ENCODE measurements at regions not wholly inside any gene's neighbourhood (a gene's known extent, or its start where the extent isn't known, plus 50 kb on each side); places are given as distances from the start of the nearest gene placed in this dataset.
A peak's percentile ranks its signal among the peaks of the same experiment; 100 is the strongest.

DNA sequence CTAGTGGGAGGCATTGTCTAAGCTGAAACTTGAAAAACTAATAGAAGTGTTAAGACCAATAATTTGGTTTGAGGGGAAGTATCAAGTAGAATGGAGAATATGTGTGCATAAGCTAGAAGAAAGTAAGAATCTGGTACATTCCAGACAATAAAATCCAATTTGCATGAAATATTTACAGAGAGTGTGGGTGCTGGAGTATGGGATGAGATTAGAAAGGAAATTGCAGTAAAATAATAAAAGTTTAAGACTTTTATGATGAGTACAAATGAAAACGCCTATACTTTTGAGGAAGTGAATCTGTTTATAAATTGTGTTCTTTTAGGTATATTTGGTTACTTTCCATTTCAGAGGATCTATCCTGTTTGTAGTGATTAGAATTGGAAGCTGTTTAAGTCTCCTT lies 165.4 kb upstream of the TNC start (continued):
- TF ChIP-seq SIN3A (IDR thresholded peaks at IDR 0.05; ENCODE audit: borderline replicate concordance, low read depth, low read length) (no peak), RFX5 (IDR thresholded peaks at IDR 0.05; ENCODE audit: low read length) (no peak), USF2 (IDR thresholded peaks at IDR 0.05; ENCODE audit: borderline replicate concordance, low read depth, low read length) (no peak), NFIC (IDR thresholded peaks at IDR 0.05; ENCODE audit: borderline replicate concordance) (no peak), ELF1 (IDR thresholded peaks at IDR 0.05) (no peak), EZH2phosphoT487 (IDR thresholded peaks at IDR 0.05; ENCODE audit: borderline replicate concordance, low read depth) (no peak)

- CTCF ChIA-PET, result no interaction called here
- TF ChIP-seq GATA2 (CRISPR knock-in tag; IDR thresholded peaks at IDR 0.05) (no peak), JUND (IDR thresholded peaks at IDR 0.05) (no peak)
- POLR2A ChIA-PET, result no interaction called here
- Histone ChIP-seq H3K27me3 (ENCODE audit: insufficient read depth) (no peaks in the 10 kb centered on the region), H3K79me2 (ENCODE audit: insufficient read depth) (no peaks in the 10 kb centered on the region), H3K9ac (no peak overlapping the region), H3K36me3 (replicated peaks in 1 of 2; ENCODE audit: control insufficient read depth in 1 of 2, insufficient read depth in 2 of 2, low read length in 1 of 2) (no peaks in the 10 kb centered on the region), H3K4me3 (ENCODE audit: low read depth in 2 of 2, low read length in 1 of 2) (no peak overlapping the region), H3F3A (replicated peaks; ENCODE audit: insufficient read depth) (peaks cover 6% of the 10 kb centered on the region), H4K20me1 (ENCODE audit: insufficient read depth) (no peaks in the 10 kb centered on the region), H3K4me2 (no peak overlapping the region), H2AFZ (ENCODE audit: low read depth) (no peak overlapping the region), H3K9me3 (no peaks in the 10 kb centered on the region), H3K27ac (ENCODE audit: low read depth in 2 of 2, low read length in 1 of 2) (no peak overlapping the region), H3K9me2 (no peaks in the 10 kb centered on the region), H3K4me1 (ENCODE audit: control insufficient read depth in 1 of 2, insufficient read depth in 2 of 2, low read depth in 1 of 2, low read length in 1 of 2) (peaks cover 0 to 5% of the 10 kb centered on the region in 2 experiments; a peak in 1 of 4 replicates)
- DNase-seq, result no peak
Measured at GRCh38 chr9:115285836-115286235, 167.9 kb upstream of the TNC start.

- no peaks in the 10 kb centered on the region for H3K9me3 ChIP-seq
- WGBS (ENCODE audit: low lambda C conversion rate), result 95% methylated on average over 1 of the region's 1 CpG
- TF ChIP-seq GABPA (IDR thresholded peaks at IDR 0.05; ENCODE audit: low read depth) (no peak), RXRA (IDR thresholded peaks at IDR 0.05; ENCODE audit: borderline replicate concordance, low read depth) (no peak), TEAD4 (IDR thresholded peaks at IDR 0.05; ENCODE audit: borderline replicate concordance, insufficient read depth) (no peak)
- no peak overlapping the region for H3K27ac ChIP-seq (ENCODE audit: low read depth in 2 of 2, low read length in 1 of 2)
- no peaks in the 10 kb centered on the region for H3K36me3 ChIP-seq (replicated peaks in 1 of 2; ENCODE audit: control insufficient read depth in 1 of 2, insufficient read depth in 2 of 2, low read length in 1 of 2)
- H2AFZ ChIP-seq (ENCODE audit: low read depth), result no peak overlapping the region
- no peak overlapping the region for H3K4me3 ChIP-seq (ENCODE audit: low read depth in 2 of 2, low read length in 1 of 2)
- no peaks in the 10 kb centered on the region for H3K79me2 ChIP-seq (ENCODE audit: insufficient read depth)
- no peak for DNase-seq
- peaks cover 7% of the 10 kb centered on the region for H3F3A ChIP-seq (replicated peaks; ENCODE audit: insufficient read depth)
- H3K9me2 ChIP-seq, result no peaks in the 10 kb centered on the region
- POLR2A ChIA-PET, result no interaction called here
- peaks cover 0 to 5% of the 10 kb centered on the region in 2 experiments; a peak in 1 of 4 replicates for H3K4me1 ChIP-seq (ENCODE audit: control insufficient read depth in 1 of 2, insufficient read depth in 2 of 2, low read depth in 1 of 2, low read length in 1 of 2)
- H4K20me1 ChIP-seq (ENCODE audit: insufficient read depth), result no peaks in the 10 kb centered on the region
- CTCF ChIA-PET, result no interaction called here
- H3K4me2 ChIP-seq, result no peak overlapping the region
- no peak overlapping the region for H3K9ac ChIP-seq
- H3K27me3 ChIP-seq (ENCODE audit: insufficient read depth), result no peaks in the 10 kb centered on the region
Measured at GRCh38 chr9:115286411-115286810, 168.5 kb upstream of the TNC start.

- no peak overlapping the region for H2AFZ ChIP-seq (ENCODE audit: low read depth)
- ChIA-PET CTCF (no interaction called here), POLR2A (no interaction called here)
- no peaks in the 10 kb centered on the region for H3K9me3 ChIP-seq
- 86% methylated on average over 1 of the region's 1 CpG for WGBS (ENCODE audit: low lambda C conversion rate)
- H3K9ac ChIP-seq, result no peak overlapping the region
- no peaks in the 10 kb centered on the region for H3K36me3 ChIP-seq (replicated peaks in 1 of 2; ENCODE audit: control insufficient read depth in 1 of 2, insufficient read depth in 2 of 2, low read length in 1 of 2)
- H3K4me2 ChIP-seq, result no peak overlapping the region
- H4K20me1 ChIP-seq (ENCODE audit: insufficient read depth), result no peaks in the 10 kb centered on the region
- H3F3A ChIP-seq (replicated peaks; ENCODE audit: insufficient read depth), result peaks cover 7% of the 10 kb centered on the region
- H3K9me2 ChIP-seq, result no peaks in the 10 kb centered on the region
- H3K27me3 ChIP-seq (ENCODE audit: insufficient read depth), result no peaks in the 10 kb centered on the region
- peaks cover 0 to 5% of the 10 kb centered on the region in 2 experiments; a peak in 2 of 4 replicates for H3K4me1 ChIP-seq (ENCODE audit: control insufficient read depth in 1 of 2, insufficient read depth in 2 of 2, low read depth in 1 of 2, low read length in 1 of 2)
- no peaks in the 10 kb centered on the region for H3K79me2 ChIP-seq (ENCODE audit: insufficient read depth)
- no peak overlapping the region for H3K4me3 ChIP-seq (ENCODE audit: low read depth in 2 of 2, low read length in 1 of 2)
- H3K27ac ChIP-seq (ENCODE audit: low read depth in 2 of 2, low read length in 1 of 2), result peak overlapping the region in 1 of 2 experiments; percentile 79; a peak in 2 of 4 replicates
- DNase-seq, result no peak
- TF ChIP-seq, protein P1, sequence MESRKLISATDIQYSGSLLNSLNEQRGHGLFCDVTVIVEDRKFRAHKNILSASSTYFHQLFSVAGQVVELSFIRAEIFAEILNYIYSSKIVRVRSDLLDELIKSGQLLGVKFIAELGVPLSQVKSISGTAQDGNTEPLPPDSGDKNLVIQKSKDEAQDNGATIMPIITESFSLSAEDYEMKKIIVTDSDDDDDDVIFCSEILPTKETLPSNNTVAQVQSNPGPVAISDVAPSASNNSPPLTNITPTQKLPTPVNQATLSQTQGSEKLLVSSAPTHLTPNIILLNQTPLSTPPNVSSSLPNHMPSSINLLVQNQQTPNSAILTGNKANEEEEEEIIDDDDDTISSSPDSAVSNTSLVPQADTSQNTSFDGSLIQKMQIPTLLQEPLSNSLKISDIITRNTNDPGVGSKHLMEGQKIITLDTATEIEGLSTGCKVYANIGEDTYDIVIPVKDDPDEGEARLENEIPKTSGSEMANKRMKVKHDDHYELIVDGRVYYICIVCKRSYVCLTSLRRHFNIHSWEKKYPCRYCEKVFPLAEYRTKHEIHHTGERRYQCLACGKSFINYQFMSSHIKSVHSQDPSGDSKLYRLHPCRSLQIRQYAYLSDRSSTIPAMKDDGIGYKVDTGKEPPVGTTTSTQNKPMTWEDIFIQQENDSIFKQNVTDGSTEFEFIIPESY (IDR thresholded peaks at IDR 0.05; ENCODE audit: borderline replicate concordance, low read depth), result no peak
- peak; percentile 97 for TF ChIP-seq NFIC (IDR thresholded peaks at IDR 0.05; ENCODE audit: borderline replicate concordance)
- no peak for TF ChIP-seq RFX5 (IDR thresholded peaks at IDR 0.05; ENCODE audit: low read length)
- TF ChIP-seq FOXJ3 (CRISPR knock-in tag; IDR thresholded peaks at IDR 0.05), result no peak
- peak; percentile 80 for TF ChIP-seq JUND (IDR thresholded peaks at IDR 0.05)
- TF ChIP-seq MEF2A (IDR thresholded peaks at IDR 0.05; ENCODE audit: borderline replicate concordance, low read depth), result no peak
- 0 out of 2 replicates have a peak, but pooled peaks have one; percentile 31 for TF ChIP-seq YY1 (IDR thresholded peaks at IDR 0.05; ENCODE audit: low read depth)
- peak; percentile 83 for TF ChIP-seq TCF12 (IDR thresholded peaks at IDR 0.05)
Measured at GRCh38 chr9:115289757-115290208, 171.8 kb upstream of the TNC start.

Data from SK-N-SH (cell line).